ENCODE measurements at regions not wholly inside any gene's neighbourhood (a gene's known extent, or its start where the extent isn't known, plus 50 kb on each side); places are given as distances from the start of the nearest gene placed in this dataset.

GRCh38 chr5:36369219-36369690 lies 67.6 kb upstream of the RANBP3L start:
- no peak for TF ChIP-seq EZH2 (optimal IDR thresholded peaks at IDR 0.05; ENCODE audit: low read depth, low read length)
- no peak for TF ChIP-seq CTCF (IDR thresholded peaks at IDR 0.05; ENCODE audit: low read length)
- TF ChIP-seq EZH2phosphoT487 (IDR thresholded peaks at IDR 0.05; ENCODE audit: low read length): no peak
